Activated T-cell treated with anti-CD3 and anti-CD28 coated beads, Interleukin-2, amount 50 U/mL, for 72 hours (primary cell): ENCODE measurements at regions not wholly inside any gene's neighbourhood (a gene's known extent, or its start where the extent isn't known, plus 50 kb on each side); places are given as distances from the start of the nearest gene placed in this dataset.

Experiments
- ATAC-seq, 2 donors: fragments of 150-1000 bp; cut with Tn5 transposase; replicated peaks in 1 of 2; 2 replicates each; pipeline ENCODE4 v1.10.0; 2021; ENCODE audit warnings: moderate library complexity in 2 of 2, mild to moderate bottlenecking in 1 of 2
- DNase-seq, 2 donors: peaks; one replicate each; pipeline ENCODE4 v3.0.0; 2021 to 2022; ENCODE audit warnings: mixed read lengths in 1 of 2
- H3K27ac Mint-ChIP-seq: one replicate; pipeline ENCODE4 v1.8.0; 2022; ENCODE audit warnings: mild to moderate bottlenecking, moderate library complexity, mixed read lengths
- H3K27me3 Mint-ChIP-seq: one replicate; pipeline ENCODE4 v1.8.0; 2022; ENCODE audit warnings: low read depth, mixed read lengths
- H3K36me3 Mint-ChIP-seq, 2 donors: one replicate each; pipeline ENCODE4 v1.8.0; 2022; ENCODE audit warnings: mixed read lengths in 2 of 2, mild to moderate bottlenecking in 1 of 2; ENCODE audit not compliant: insufficient read depth in 2 of 2
- H3K4me1 Mint-ChIP-seq: one replicate; pipeline ENCODE4 v1.8.0; 2022; ENCODE audit warnings: low read depth, mixed read lengths
- H3K4me3 Mint-ChIP-seq, 2 donors: one replicate each; pipeline ENCODE4 v1.8.0; 2022; ENCODE audit warnings: mild to moderate bottlenecking in 2 of 2, mixed read lengths in 2 of 2, moderate library complexity in 2 of 2
- H3K9me3 Mint-ChIP-seq, 2 donors: one replicate each; pipeline ENCODE4 v1.8.0; 2022; ENCODE audit warnings: mixed read lengths in 2 of 2

GRCh38 chr21:38933731-38934130 lies 128.0 kb downstream of the ETS2 start:
- Mint-ChIP-seq H3K4me3 (no peak overlapping the region), H3K4me1 (peaks cover 13% of the 10 kb centered on the region), H3K9me3 (peaks cover 0 to 3% of the 10 kb centered on the region in 2 donors), H3K27me3 (peaks cover 10% of the 10 kb centered on the region), H3K36me3 (peaks cover 0 to 6% of the 10 kb centered on the region in 2 donors), H3K27ac (no peak overlapping the region)
- no peak for ATAC-seq
- no peak for DNase-seq

GRCh38 chr21:38931291-38931690 lies 125.6 kb downstream of the ETS2 start:
- peaks cover 10% of the 10 kb centered on the region for H3K4me1 Mint-ChIP-seq
- peaks cover 0 to 3% of the 10 kb centered on the region in 2 donors for H3K9me3 Mint-ChIP-seq
- DNase-seq = no peak
- peaks cover 0 to 9% of the 10 kb centered on the region in 2 donors for H3K36me3 Mint-ChIP-seq
- no peaks in the 10 kb centered on the region for H3K27me3 Mint-ChIP-seq
- ATAC-seq = no peak
- H3K4me3 Mint-ChIP-seq = no peak overlapping the region
- no peak overlapping the region for H3K27ac Mint-ChIP-seq

- peaks cover 10% of the 10 kb centered on the region for H3K4me1 Mint-ChIP-seq
- ATAC-seq = no peak
- no peak for DNase-seq
Measured at GRCh38 chr21:38930853-38931252, 125.1 kb downstream of the ETS2 start.

GRCh38 chr21:38930066-38930465 lies 124.3 kb downstream of the ETS2 start:
- ATAC-seq (no peak), DNase-seq (no peak)
- Mint-ChIP-seq H3K36me3 (peaks cover 0 to 9% of the 10 kb centered on the region in 2 donors), H3K4me1 (peaks cover 10% of the 10 kb centered on the region), H3K4me3 (no peak overlapping the region), H3K9me3 (peaks cover 0 to 3% of the 10 kb centered on the region in 2 donors), H3K27ac (no peak overlapping the region), H3K27me3 (no peaks in the 10 kb centered on the region)

More at GRCh38 chr21:38930853-38931252, 125.1 kb downstream of the ETS2 start:
- H3K9me3 Mint-ChIP-seq = peaks cover 0 to 3% of the 10 kb centered on the region in 2 donors
- H3K27me3 Mint-ChIP-seq = no peaks in the 10 kb centered on the region
- no peak overlapping the region for H3K27ac Mint-ChIP-seq
- H3K36me3 Mint-ChIP-seq = peaks cover 0 to 9% of the 10 kb centered on the region in 2 donors
- no peak overlapping the region for H3K4me3 Mint-ChIP-seq

- Mint-ChIP-seq H3K4me3 (no peak overlapping the region), H3K36me3 (peaks cover 0 to 9% of the 10 kb centered on the region in 2 donors), H3K27ac (no peak overlapping the region), H3K9me3 (peaks cover 0 to 3% of the 10 kb centered on the region in 2 donors), H3K27me3 (no peaks in the 10 kb centered on the region), H3K4me1 (peaks cover 10% of the 10 kb centered on the region)
- ATAC-seq = no peak
- no peak for DNase-seq
Measured at GRCh38 chr21:38929652-38930051, 123.9 kb downstream of the ETS2 start.

- no peak for ATAC-seq
- Mint-ChIP-seq H3K9me3 (peaks cover 0 to 3% of the 10 kb centered on the region in 2 donors), H3K36me3 (peaks cover 0 to 9% of the 10 kb centered on the region in 2 donors), H3K4me3 (no peak overlapping the region), H3K27ac (no peak overlapping the region), H3K27me3 (no peaks in the 10 kb centered on the region), H3K4me1 (peaks cover 10% of the 10 kb centered on the region)
- no peak for DNase-seq
Measured at GRCh38 chr21:38929142-38929541, 123.4 kb downstream of the ETS2 start.

GRCh38 chr21:38927776-38928175 lies 122.0 kb downstream of the ETS2 start:
- H3K9me3 Mint-ChIP-seq = peaks cover under 1 to 3% of the 10 kb centered on the region in 2 donors
- peaks cover 10% of the 10 kb centered on the region for H3K4me1 Mint-ChIP-seq
- H3K27ac Mint-ChIP-seq = no peak overlapping the region
- no peak overlapping the region for H3K4me3 Mint-ChIP-seq
- ATAC-seq (no peak), DNase-seq (no peak)
- peaks cover 10% of the 10 kb centered on the region for H3K27me3 Mint-ChIP-seq
- H3K36me3 Mint-ChIP-seq = peaks cover 0 to 9% of the 10 kb centered on the region in 2 donors

- peak overlapping the region; percentile 6 to 56 for H3K4me3 Mint-ChIP-seq
Measured at GRCh38 chr21:38925923-38926322, 120.2 kb downstream of the ETS2 start.

GRCh38 chr21:38925478-38925877 lies 119.7 kb downstream of the ETS2 start:
- Mint-ChIP-seq H3K4me3 (peak overlapping the region; percentile 6 to 56), H3K4me1 (peaks cover 10% of the 10 kb centered on the region), H3K36me3 (peaks cover 0 to 9% of the 10 kb centered on the region in 2 donors), H3K27ac (no peak overlapping the region), H3K27me3 (peaks cover 21% of the 10 kb centered on the region), H3K9me3 (peaks cover 3 to 4% of the 10 kb centered on the region in 2 donors)
- ATAC-seq (no peak), DNase-seq (no peak)

More at GRCh38 chr21:38925923-38926322, 120.2 kb downstream of the ETS2 start:
- Mint-ChIP-seq H3K9me3 (peaks cover 3 to 4% of the 10 kb centered on the region in 2 donors), H3K27me3 (peaks cover 21% of the 10 kb centered on the region), H3K36me3 (peaks cover 0 to 9% of the 10 kb centered on the region in 2 donors), H3K27ac (no peak overlapping the region), H3K4me1 (peaks cover 10% of the 10 kb centered on the region)
- ATAC-seq (peak in 1 of 2 donors; percentile 28), DNase-seq (no peak)

GRCh38 chr21:38924954-38925353 lies 119.2 kb downstream of the ETS2 start:
- Mint-ChIP-seq H3K4me1 (peaks cover 10% of the 10 kb centered on the region), H3K9me3 (peaks cover 3 to 4% of the 10 kb centered on the region in 2 donors), H3K27ac (no peak overlapping the region), H3K4me3 (no peak overlapping the region), H3K36me3 (peaks cover 0 to 8% of the 10 kb centered on the region in 2 donors), H3K27me3 (peaks cover 22% of the 10 kb centered on the region)
- DNase-seq (no peak), ATAC-seq (no peak)

- Mint-ChIP-seq H3K27me3 (peaks cover 38% of the 10 kb centered on the region), H3K36me3 (peaks cover 0 to 3% of the 10 kb centered on the region in 2 donors), H3K27ac (no peak overlapping the region), H3K9me3 (peaks cover 0 to 4% of the 10 kb centered on the region in 2 donors), H3K4me3 (no peak overlapping the region), H3K4me1 (peaks cover 10% of the 10 kb centered on the region)
- ATAC-seq (no peak), DNase-seq (no peak)
Measured at GRCh38 chr21:38923429-38923828, 117.7 kb downstream of the ETS2 start.

GRCh38 chr21:38922474-38923235 lies 116.9 kb downstream of the ETS2 start:
- Mint-ChIP-seq H3K27ac (no peak overlapping the region), H3K4me3 (no peak overlapping the region), H3K27me3 (peaks cover 38% of the 10 kb centered on the region), H3K36me3 (no peaks in the 10 kb centered on the region), H3K9me3 (peaks cover 0 to 4% of the 10 kb centered on the region in 2 donors), H3K4me1 (peaks cover 4% of the 10 kb centered on the region)
- no peak for DNase-seq
- ATAC-seq = no peak

- Mint-ChIP-seq H3K27ac (no peak overlapping the region), H3K36me3 (no peaks in the 10 kb centered on the region), H3K4me1 (no peaks in the 10 kb centered on the region), H3K9me3 (peaks cover 0 to 4% of the 10 kb centered on the region in 2 donors), H3K4me3 (no peak overlapping the region), H3K27me3 (peaks cover 47% of the 10 kb centered on the region)
- ATAC-seq (no peak), DNase-seq (no peak)
Measured at GRCh38 chr21:38921511-38922251, 116.0 kb downstream of the ETS2 start.
